GM08714 (cell line): ENCODE measurements at regions not wholly inside any gene's neighbourhood (a gene's known extent, or its start where the extent isn't known, plus 50 kb on each side); places are given as distances from the start of the nearest gene placed in this dataset.
"Not testable (repeated sequence)": the region's sequence is repeated elsewhere in the genome, so short reads cannot be mapped to it uniquely, and the experiment has no call there.

Experiments
- H3K4me3 ChIP-seq: fragments of 200-500 bp; sonication (Bioruptor generic); 2 replicates; pipeline ENCODE4 v1.5.1; 2014; ENCODE audit warnings: mild to moderate bottlenecking, low read length, inconsistent platforms
- ZNF274 ChIP-seq: IDR thresholded peaks from 2 replicates; pipeline ENCODE4 v1.6.1; 2012; ENCODE audit warnings: mild to moderate bottlenecking, low read depth, low read length

- TF ChIP-seq ZNF274 = no peak
- H3K4me3 ChIP-seq = no peak overlapping the region
Measured at GRCh38 chr11:81787584-81788049, 946.0 kb downstream of the FAM181B start.

- H3K4me3 ChIP-seq = no peak overlapping the region
- no peak for TF ChIP-seq ZNF274
Measured at GRCh38 chr11:81772166-81772565, 961.5 kb downstream of the FAM181B start.

GRCh38 chr11:81769906-81770305 lies 963.8 kb downstream of the FAM181B start:
- not testable (repeated sequence) for H3K4me3 ChIP-seq

- TF ChIP-seq ZNF274 = no peak
- H3K4me3 ChIP-seq = no peak overlapping the region
Measured at GRCh38 chr11:81756864-81757595, 976.6 kb downstream of the FAM181B start.

- no peak overlapping the region for H3K4me3 ChIP-seq
- TF ChIP-seq ZNF274 = no peak
Measured at GRCh38 chr11:81749245-81749644, 984.4 kb downstream of the FAM181B start.

GRCh38 chr11:81744336-81745116 lies 989.1 kb downstream of the FAM181B start:
- no peak for TF ChIP-seq ZNF274
- H3K4me3 ChIP-seq = no peak overlapping the region

- no peak for TF ChIP-seq ZNF274
- H3K4me3 ChIP-seq = no peak overlapping the region
Measured at GRCh38 chr11:81725701-81726100, 1008.0 kb downstream of the FAM181B start.

GRCh38 chr11:81717695-81718094 lies 1016.0 kb downstream of the FAM181B start:
- H3K4me3 ChIP-seq = no peak overlapping the region
- no peak for TF ChIP-seq ZNF274

GRCh38 chr11:81707881-81708280 lies 1025.8 kb downstream of the FAM181B start:
- H3K4me3 ChIP-seq = no peak overlapping the region
- TF ChIP-seq ZNF274 = no peak

GRCh38 chr11:81705283-81705682 lies 1028.4 kb downstream of the FAM181B start:
- H3K4me3 ChIP-seq = no peak overlapping the region
- no peak for TF ChIP-seq ZNF274

- no peak for TF ChIP-seq ZNF274
- no peak overlapping the region for H3K4me3 ChIP-seq
Measured at GRCh38 chr11:81700076-81700475, 1033.6 kb downstream of the FAM181B start.

GRCh38 chr11:81687057-81687456 lies 1046.6 kb downstream of the FAM181B start:
- no peak overlapping the region for H3K4me3 ChIP-seq
- TF ChIP-seq ZNF274 = no peak

- H3K4me3 ChIP-seq = no peak overlapping the region
- TF ChIP-seq ZNF274 = no peak
Measured at GRCh38 chr11:81674211-81674610, 1059.5 kb downstream of the FAM181B start.

- H3K4me3 ChIP-seq = no peak overlapping the region
- TF ChIP-seq ZNF274 = no peak
Measured at GRCh38 chr11:81673001-81673400, 1060.7 kb downstream of the FAM181B start.

GRCh38 chr11:81669935-81670543 lies 1063.6 kb downstream of the FAM181B start:
- no peak overlapping the region for H3K4me3 ChIP-seq
- no peak for TF ChIP-seq ZNF274
